OCI-LY3 (cell line): ENCODE measurements at regions not wholly inside any gene's neighbourhood (a gene's known extent, or its start where the extent isn't known, plus 50 kb on each side); places are given as distances from the start of the nearest gene placed in this dataset.

Experiments used
- EZH2phosphoT487 ChIP-seq: fragments of 200-600 bp; shearing (Covaris generic); IDR thresholded peaks from 2 replicates; pipeline ENCODE4 v1.6.1; 2018; ENCODE audit warnings: antibody characterized with exemption, mixed run types, low read depth
- TF ChIP-seq, protein P1 (sequence below): fragments of 200-600, 300-600 bp; sonication (generic); IDR thresholded peaks from 2 replicates; pipeline ENCODE4 v1.5.1; 2014; ENCODE audit warnings: antibody characterized with exemption, low read length, low read depth

DNA sequence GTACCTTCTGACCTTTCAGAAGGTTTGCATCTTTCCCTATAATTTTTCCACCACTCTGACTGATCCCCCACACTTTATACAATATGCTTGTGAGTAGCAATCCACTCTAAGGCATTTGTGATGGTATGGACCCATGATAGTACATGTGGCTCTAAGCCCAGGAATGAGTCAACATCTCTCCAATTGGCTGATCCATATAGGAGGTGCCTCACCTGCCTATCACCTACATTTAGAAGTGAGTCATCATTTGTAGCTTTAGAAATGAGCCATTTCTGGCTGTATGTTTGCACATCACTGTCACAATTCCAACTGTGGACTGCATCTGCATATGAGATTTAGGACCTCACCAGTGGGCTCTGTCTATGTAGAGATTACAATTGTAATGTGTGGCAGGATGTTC, 133.1 kb upstream of the ZNF91 start:
- TF ChIP-seq, protein P1, sequence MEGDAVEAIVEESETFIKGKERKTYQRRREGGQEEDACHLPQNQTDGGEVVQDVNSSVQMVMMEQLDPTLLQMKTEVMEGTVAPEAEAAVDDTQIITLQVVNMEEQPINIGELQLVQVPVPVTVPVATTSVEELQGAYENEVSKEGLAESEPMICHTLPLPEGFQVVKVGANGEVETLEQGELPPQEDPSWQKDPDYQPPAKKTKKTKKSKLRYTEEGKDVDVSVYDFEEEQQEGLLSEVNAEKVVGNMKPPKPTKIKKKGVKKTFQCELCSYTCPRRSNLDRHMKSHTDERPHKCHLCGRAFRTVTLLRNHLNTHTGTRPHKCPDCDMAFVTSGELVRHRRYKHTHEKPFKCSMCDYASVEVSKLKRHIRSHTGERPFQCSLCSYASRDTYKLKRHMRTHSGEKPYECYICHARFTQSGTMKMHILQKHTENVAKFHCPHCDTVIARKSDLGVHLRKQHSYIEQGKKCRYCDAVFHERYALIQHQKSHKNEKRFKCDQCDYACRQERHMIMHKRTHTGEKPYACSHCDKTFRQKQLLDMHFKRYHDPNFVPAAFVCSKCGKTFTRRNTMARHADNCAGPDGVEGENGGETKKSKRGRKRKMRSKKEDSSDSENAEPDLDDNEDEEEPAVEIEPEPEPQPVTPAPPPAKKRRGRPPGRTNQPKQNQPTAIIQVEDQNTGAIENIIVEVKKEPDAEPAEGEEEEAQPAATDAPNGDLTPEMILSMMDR = no peak
- TF ChIP-seq EZH2phosphoT487 = no peak
